NCI-H1105 (cell line): ENCODE measurements at regions not wholly inside any gene's neighbourhood (a gene's known extent, or its start where the extent isn't known, plus 50 kb on each side); places are given as distances from the start of the nearest gene placed in this dataset.
"Not testable (repeated sequence)": the region's sequence is repeated elsewhere in the genome, so short reads cannot be mapped to it uniquely, and the experiment has no call there.

Source experiments
- DNase-seq: peaks from one replicate; lab custom pipeline; 2025; lab: John Stamatoyannopoulos, UW

- no peak for DNase-seq
Observed at GRCh38 chr2:210861038-210861665, 304.8 kb downstream of the CPS1 start.

GRCh38 chr2:210862283-210863065 is 306.1 kb downstream of the CPS1 start:
- DNase-seq = no peak

GRCh38 chr2:210863283-210863682 is 306.9 kb downstream of the CPS1 start:
- no peak for DNase-seq

DNA sequence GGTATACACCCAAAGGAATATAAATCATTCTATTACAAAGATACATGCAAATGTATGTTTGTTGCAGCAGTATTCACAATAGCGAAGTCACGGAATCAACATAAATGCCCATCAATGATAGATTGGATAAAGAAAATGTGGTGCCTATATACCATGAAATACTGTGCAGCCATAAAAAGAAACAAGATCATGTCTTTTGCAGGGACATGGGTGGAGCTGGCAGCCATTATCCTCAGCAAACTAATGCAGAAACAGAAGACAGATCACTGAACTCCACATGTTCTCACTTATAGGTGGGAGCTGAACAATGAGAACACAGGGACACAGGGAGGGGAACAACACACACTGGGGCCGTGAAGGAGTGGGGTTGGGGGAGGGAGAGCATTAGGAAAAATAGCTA is 315.2 kb downstream of the CPS1 start:
- DNase-seq = not testable (repeated sequence)

DNA sequence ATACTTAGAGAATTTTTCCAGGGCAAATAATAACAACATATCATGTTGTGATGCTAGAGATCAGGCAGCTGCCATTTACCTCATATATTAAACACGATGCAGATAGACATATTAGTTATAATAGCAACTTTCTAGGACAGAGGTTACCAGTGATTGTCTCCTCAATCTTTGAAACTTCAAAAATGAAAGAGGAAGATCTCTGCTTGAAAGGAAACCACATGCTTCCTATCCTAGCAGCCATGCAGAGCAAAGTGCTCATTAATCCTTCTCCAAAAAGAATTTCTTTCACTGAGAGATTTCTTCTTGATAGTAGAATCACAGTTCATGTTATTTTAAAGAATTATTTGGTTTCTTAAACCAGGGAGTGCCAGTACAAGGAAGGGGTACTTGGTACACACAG is 317.2 kb downstream of the CPS1 start:
- DNase-seq = no peak

DNA sequence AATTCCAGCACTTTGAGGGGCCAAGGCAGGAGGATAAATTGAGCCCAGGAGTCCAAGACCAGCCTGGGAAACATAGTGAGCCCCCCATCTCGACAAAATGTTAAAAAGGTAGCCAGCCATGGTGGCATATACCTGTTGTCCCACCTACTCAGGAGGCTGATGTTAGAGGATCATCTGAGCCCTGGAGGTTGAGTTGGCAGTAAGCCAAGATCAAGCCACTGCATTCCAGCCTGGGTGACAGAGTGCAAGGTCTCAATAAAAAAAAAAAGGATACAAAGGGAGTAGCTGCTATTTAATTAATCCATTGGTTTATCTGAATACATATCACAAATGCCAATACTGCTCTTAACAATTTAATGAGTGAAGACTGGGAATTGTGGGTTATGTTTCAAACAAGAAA is 327.8 kb downstream of the CPS1 start:
- no peak for DNase-seq

DNA sequence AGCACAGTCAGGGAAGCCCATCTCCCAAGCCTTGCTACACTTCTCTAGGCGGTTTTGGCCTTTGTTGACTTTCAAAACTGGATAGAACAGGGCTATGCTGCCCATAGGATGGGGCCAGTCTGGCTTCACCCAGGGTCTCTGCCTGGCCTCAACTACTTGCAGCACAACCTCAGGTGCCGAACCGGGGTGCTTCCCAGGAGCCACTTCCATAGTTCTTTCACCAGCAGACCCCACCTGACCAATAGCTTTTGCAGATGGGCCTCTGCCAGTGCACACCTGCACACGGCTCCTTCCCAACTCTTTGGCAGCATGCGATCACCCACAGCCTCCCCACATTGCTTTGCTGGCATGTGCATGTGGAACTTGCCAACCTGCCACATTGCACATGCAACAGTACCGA is 331.6 kb downstream of the CPS1 start:
- no peak for DNase-seq

DNA sequence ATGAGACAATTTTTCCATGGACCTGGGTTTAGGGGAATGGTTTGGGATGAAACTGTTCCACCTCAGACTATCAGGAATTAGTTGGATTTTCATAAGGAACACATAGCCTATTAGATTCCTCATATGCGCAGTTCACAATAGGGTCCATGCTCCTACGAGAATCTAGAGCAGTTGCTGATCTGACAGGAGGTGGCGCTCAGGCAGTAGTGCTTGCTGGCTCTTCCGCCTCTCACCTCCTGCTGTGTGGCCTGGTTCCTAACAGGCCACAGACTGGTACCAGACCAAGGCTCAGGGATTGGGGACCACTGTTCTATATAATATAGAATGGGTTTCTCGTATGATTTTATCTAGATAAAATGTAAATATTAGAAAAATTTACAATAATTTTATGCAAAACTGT is 338.7 kb downstream of the CPS1 start:
- no peak for DNase-seq

DNA sequence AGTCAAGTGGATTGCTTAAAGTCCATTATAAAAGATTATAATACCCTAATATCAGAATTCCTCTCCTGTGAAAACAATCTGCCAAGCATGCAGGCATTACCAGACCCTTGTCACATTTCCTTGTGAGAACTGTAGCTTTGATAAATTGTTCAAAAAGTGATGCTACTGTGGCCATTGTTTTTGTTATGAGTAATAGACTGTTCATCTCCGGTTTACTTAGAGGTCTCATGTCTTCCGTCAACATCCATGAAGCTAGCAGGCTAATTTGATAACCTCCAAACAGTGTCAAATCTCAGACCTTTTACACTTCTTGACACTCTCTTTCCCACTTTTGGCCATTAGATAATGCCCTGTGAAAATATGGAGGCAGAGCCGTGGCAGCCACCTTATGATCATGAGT is 342.7 kb downstream of the CPS1 start:
- no peak for DNase-seq

DNA sequence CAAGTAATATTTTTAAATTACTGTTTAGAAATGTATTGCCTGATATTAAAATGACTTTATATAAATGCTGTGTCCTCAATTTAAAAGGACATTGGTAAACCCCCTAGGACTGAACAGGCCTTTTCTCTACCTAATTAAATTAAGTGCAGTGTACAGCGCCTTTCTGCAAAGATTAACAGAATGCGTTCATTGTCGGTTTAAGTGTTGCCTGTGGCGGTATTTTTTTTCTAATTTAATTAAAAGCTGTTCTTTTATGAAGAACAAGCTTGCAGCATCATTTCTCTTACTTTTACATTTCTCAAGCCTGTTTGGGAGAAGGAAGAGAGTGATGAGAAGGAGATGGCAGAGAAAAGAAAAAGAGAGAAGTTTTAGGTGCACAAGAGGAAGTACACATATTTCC is 344.9 kb downstream of the CPS1 start:
- DNase-seq = no peak

GRCh38 chr2:210912779-210913178 is 356.4 kb downstream of the CPS1 start:
- no peak for DNase-seq

DNA sequence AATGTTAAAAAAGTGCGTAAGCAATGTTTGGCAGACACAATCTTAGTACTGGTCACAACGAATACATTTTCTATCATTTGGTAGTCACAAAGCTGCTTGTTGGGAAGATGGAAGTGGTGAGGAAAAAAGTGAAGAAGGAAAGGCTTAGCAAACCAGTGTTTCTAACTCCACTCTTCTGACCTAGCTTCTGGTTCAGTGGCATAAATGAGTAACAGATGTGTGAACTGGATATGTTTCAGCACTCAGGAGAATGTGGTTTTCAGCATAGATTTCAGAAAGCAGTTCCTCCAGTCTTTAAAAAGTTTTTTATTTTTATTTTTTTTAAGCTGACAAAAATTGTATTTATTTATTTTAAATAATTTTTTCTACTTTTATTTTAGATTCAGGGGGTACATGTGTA is 357.1 kb downstream of the CPS1 start:
- no peak for DNase-seq

DNA sequence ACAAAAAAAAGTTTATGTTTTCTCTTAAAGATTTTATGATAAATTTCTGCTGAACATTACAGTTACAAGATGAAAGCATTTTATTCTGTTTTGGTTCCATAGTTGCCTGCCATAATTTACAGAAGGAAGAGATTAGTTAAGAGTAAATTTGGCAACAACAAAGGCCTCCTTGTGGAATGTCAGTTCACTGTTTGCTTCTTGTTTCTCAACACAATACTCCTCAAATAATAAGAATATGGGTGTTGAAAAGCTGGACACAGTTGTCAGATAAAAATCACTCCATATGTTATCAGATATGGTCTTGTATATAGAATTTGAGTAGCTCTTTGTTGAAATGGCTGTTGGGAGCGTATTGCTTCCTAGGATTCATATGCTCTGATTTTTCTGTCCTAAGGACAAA is 359.5 kb downstream of the CPS1 start:
- DNase-seq = no peak

DNA sequence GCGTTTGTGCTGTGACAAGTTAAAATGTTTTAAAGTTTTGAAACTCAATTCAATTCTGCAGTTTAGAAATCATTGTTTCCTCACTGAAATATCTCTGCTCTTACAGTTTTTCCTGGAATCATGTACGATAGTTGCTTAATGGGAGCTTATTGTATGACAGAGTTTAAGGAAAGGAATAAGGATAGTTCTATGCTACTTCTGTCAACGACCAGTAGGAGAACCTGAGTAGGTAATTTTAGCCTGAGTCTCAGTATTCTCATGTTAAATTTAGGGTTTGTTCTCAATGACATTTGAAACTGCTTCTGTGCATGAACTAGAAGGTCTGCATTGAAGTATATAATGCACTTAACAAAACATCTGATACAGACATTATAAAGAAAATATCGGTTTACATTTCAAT is 361.1 kb downstream of the CPS1 start:
- DNase-seq = no peak

DNA sequence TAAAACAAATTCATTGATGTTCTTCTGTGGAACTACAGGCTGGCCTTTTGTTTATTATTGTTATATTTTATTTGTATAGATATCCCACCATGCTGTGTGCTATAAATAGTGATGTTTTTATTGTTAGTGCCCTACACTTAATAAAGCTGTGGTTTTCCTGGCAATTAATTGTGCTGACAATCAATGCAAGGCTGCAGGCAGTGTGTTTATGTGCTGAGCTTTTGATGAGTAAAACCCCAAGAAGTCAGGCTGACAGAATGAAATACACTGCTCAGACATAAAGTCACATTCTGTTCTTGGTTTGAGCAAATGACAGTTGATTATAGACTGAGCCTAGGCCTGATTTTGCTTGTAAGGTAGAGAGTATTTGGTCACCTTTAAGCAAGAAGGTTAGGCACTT is 362.7 kb downstream of the CPS1 start:
- peak; percentile 10 for DNase-seq

DNA sequence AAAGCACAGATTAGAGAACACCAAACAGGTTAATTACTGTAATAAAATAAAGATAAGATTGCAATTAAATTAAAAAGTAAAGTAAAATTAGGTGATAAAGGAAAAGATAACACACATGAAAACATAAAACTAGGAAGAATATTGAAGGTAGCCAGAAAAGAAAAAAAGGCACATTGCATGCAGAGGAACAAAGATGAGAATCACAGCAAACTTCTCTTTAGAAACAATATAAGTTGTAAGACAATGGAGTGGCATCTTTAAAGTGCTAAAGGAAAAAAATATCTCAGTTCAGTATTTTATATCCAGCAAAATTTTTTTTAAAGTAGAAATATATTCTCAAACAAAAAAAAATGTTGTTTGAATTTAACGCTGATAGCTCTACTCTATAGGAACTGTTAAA is 366.0 kb downstream of the CPS1 start:
- no peak for DNase-seq

DNA sequence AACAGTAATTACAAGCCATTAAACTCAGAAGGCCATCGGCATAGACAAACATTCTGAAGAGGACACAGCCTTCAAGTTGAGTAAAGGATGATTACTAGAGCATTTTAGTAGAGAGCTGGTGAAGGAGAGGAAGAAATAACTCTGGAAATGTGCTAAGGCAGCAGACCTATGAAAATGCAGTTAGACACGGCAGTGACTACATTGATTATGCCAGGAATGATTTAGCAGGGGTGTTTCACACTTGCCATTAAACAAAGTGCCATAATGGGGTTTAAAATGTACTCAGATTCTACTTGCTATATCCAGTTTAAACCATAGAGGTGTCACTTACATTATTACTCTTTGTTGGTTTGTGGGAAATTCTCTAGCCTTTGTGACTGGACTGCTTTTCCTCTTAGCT is 372.3 kb downstream of the CPS1 start:
- no peak for DNase-seq

GRCh38 chr2:210938228-210938627 is 381.8 kb downstream of the CPS1 start:
- DNase-seq = no peak

- DNase-seq = no peak
Observed at GRCh38 chr2:210946395-210946794, 390.0 kb downstream of the CPS1 start.

GRCh38 chr2:210950434-210951060 is 394.1 kb downstream of the CPS1 start:
- not testable (repeated sequence) for DNase-seq

DNA sequence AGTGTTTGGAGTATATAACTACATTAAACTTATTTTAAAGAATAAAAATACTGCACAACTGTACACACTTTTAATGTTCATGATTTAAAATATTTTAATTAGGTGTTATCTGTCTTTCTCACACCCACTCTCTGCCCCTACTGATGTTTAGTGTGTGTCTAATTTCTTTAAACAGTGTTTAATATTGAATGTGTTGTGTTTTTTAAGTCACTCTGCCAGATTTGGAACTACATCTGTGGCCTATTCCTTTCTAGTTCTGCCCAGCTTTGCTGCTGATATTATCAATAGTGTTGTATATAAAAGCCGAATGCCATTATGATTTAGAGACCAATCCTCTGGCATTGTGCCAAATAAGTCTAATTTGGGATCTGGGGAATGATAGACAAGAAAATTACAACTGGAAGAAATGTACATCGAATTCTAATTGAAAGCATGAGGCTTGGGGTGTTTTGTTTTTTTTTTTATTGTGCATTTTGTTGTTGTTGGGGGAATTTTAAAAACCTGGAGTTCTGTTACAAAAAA is 398.0 kb downstream of the CPS1 start:
- DNase-seq = peak; percentile 24

DNA sequence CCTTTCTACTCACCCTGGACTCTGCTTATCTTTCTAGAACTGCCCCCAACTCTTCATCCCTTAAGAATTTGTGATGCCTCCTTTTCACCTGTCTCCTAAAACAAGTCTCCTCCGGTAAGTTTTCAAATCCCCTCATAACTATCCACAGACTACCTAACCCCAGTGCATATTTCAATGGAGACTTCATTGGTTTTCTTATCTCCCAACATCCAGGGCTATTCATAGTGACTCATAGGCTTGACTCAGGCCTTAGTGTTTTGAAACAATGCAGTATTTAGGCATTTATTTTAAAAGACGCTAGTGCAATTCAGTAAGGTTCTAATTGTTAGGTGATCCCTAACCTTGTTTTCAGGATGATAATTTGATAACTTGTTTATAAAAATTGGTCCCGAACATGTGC is 399.2 kb downstream of the CPS1 start:
- no peak for DNase-seq

GRCh38 chr2:210956101-210956500 is 399.7 kb downstream of the CPS1 start:
- DNase-seq = no peak
